MCF 10A (cell line): ENCODE measurements at regions not wholly inside any gene's neighbourhood (a gene's known extent, or its start where the extent isn't known, plus 50 kb on each side); places are given as distances from the start of the nearest gene placed in this dataset.

ENCODE experiments used
- BruUV-seq: library from RNA; stranded (reverse); fragments of 400-500 nt; replicated peaks from 2 replicates; lab custom pipeline; 2021; lab: Mats Ljungman, UMichigan
- CTCF ChIA-PET: fragments of 300-600 bp; sonication (Branson Sonifier 250); formaldehyde crosslinking; extraction: SDS; loops from one replicate; lab custom pipeline; 2021; ENCODE audit warnings: antibody characterized with exemption, inconsistent platforms; lab: Yijun Ruan, JAX
- POLR2A ChIA-PET: fragments of 300-600, 350-650 bp; sonication (Branson Sonifier 250); formaldehyde crosslinking; extraction: SDS; loops from one replicate; lab custom pipeline; 2020; ENCODE audit warnings: antibody characterized with exemption, inconsistent platforms; lab: Yijun Ruan, JAX
- DNase-seq: peaks from one replicate; pipeline ENCODE4 v3.0.0-alpha.2; 2018; ENCODE audit not compliant: unreplicated experiment
- H3K27ac Mint-ChIP-seq: one replicate; pipeline ENCODE4 v1.8.0; 2022; ENCODE audit warnings: mild to moderate bottlenecking, low read depth, mixed read lengths; ENCODE audit not compliant: unreplicated experiment
- H3K27me3 Mint-ChIP-seq: one replicate; pipeline ENCODE4 v1.8.0; 2022; ENCODE audit warnings: mixed read lengths; ENCODE audit not compliant: insufficient read depth, unreplicated experiment
- H3K36me3 Mint-ChIP-seq: one replicate; pipeline ENCODE4 v1.8.0; 2022; ENCODE audit warnings: mild to moderate bottlenecking, moderate library complexity, mixed read lengths; ENCODE audit not compliant: insufficient read depth, unreplicated experiment
- H3K4me1 Mint-ChIP-seq: one replicate; pipeline ENCODE4 v1.8.0; 2022; ENCODE audit warnings: mixed read lengths; ENCODE audit not compliant: insufficient read depth, unreplicated experiment
- H3K4me3 Mint-ChIP-seq: one replicate; pipeline ENCODE4 v1.8.0; 2022; ENCODE audit warnings: mild to moderate bottlenecking, moderate library complexity, mixed read lengths; ENCODE audit not compliant: unreplicated experiment
- H3K9me3 Mint-ChIP-seq: one replicate; pipeline ENCODE4 v1.8.0; 2022; ENCODE audit warnings: mixed read lengths; ENCODE audit not compliant: unreplicated experiment
- intact Hi-C: fragments of 100-400 bp; cut with micrococcal nuclease; formaldehyde crosslinking; loops from 2 replicates; pipeline ENCODE4 v1.14.1; 2022
- TF ChIP-seq, protein P1 (sequence below): fragments of 200-600 bp; IDR thresholded peaks from one replicate; pipeline ENCODE4 v1.8.0; 2022; ENCODE audit warnings: antibody characterized with exemption, mild to moderate bottlenecking; ENCODE audit not compliant: unreplicated experiment

DNA sequence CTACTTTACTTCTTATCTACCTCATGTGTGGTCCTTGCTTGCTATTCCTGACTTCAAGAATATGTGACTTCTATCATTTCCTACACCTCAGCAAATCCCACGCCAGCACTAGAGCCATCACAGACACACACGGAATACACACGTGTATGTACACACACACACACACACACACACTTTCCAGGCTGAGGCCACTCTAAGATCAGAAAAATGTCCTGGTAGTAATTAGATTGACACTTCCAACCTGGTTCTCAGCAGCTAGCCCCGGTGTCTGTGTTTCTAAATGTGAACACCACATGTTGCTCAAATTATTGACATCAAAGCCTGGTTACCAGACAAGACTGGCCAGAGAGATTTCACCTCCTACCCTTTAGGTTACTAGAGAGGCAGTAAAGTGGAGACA, 54.1 kb upstream of the SASH1 start:
- Mint-ChIP-seq H3K9me3 (no peaks in the 10 kb centered on the region), H3K4me3 (no peak overlapping the region), H3K36me3 (no peaks in the 10 kb centered on the region), H3K27ac (no peak overlapping the region), H3K4me1 (no peaks in the 10 kb centered on the region), H3K27me3 (no peaks in the 10 kb centered on the region)
- TF ChIP-seq, protein P1, sequence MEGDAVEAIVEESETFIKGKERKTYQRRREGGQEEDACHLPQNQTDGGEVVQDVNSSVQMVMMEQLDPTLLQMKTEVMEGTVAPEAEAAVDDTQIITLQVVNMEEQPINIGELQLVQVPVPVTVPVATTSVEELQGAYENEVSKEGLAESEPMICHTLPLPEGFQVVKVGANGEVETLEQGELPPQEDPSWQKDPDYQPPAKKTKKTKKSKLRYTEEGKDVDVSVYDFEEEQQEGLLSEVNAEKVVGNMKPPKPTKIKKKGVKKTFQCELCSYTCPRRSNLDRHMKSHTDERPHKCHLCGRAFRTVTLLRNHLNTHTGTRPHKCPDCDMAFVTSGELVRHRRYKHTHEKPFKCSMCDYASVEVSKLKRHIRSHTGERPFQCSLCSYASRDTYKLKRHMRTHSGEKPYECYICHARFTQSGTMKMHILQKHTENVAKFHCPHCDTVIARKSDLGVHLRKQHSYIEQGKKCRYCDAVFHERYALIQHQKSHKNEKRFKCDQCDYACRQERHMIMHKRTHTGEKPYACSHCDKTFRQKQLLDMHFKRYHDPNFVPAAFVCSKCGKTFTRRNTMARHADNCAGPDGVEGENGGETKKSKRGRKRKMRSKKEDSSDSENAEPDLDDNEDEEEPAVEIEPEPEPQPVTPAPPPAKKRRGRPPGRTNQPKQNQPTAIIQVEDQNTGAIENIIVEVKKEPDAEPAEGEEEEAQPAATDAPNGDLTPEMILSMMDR, result no peak
- CTCF ChIA-PET, result no interaction called here
- POLR2A ChIA-PET, result no interaction called here
- BruUV-seq, result no TSS peak
- intact Hi-C loops, result no loop called here
- no peak for DNase-seq

DNA sequence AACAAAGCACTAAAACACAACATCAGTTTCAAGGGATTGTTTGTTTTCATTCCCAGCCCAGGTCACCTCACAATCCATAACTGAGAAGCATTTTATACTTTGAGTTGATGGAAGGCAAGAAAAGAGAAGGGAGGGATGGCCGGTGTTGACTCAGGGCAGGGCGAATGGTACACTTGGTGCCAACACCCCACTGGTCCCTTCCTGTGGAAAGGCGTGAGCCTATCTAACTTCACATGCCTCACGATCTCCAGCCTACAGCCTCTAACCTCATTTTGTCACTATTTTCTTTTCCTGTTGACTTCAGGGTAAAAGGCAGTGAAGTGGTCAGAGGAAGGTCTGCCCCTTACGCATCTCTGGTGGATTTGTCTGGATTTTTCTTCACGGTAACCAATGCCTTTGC, 53.5 kb upstream of the SASH1 start:
- Mint-ChIP-seq H3K9me3 (no peaks in the 10 kb centered on the region), H3K36me3 (no peaks in the 10 kb centered on the region), H3K27me3 (no peaks in the 10 kb centered on the region), H3K27ac (no peak overlapping the region), H3K4me1 (no peaks in the 10 kb centered on the region), H3K4me3 (no peak overlapping the region)
- no peak for DNase-seq
- no TSS peak for BruUV-seq
- intact Hi-C loops, result no loop called here
- POLR2A ChIA-PET, result no interaction called here
- TF ChIP-seq, protein P1, result no peak
- CTCF ChIA-PET, result no interaction called here

DNA sequence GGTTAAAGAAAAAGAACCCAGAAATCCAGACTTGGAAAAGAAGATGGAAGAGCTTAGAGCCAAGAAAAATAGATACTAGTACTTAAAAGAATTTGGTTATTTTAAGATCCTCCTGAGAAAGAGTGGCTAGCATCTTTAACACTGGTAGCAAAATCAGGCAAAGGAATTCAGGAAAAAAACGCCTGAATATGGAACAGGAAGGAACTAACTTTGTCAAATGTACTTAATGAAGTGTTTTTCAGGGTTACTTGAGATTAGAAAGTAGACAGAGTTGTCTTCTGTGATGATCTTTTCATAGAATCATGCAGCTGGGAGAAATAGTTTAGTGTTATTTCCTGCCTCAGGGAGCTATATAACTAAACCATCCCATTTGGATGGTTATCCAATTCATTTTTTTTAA, 50.8 kb upstream of the SASH1 start:
- TF ChIP-seq, protein P1, result no peak
- Mint-ChIP-seq H3K9me3 (no peaks in the 10 kb centered on the region), H3K4me3 (no peak overlapping the region), H3K4me1 (no peaks in the 10 kb centered on the region), H3K27ac (no peak overlapping the region), H3K27me3 (no peaks in the 10 kb centered on the region), H3K36me3 (no peaks in the 10 kb centered on the region)
- intact Hi-C loops, result no loop called here
- no peak for DNase-seq
- CTCF ChIA-PET, result interaction anchor here (0.6 to 0.7 kb wide), 2 partner anchors 179 to 408 kb away, joined by 3 read pairs; no protein-coding TSS in a partner anchor
- no TSS peak for BruUV-seq
- POLR2A ChIA-PET, result no interaction called here
